ENCODE measurements at regions not wholly inside any gene's neighbourhood (a gene's known extent, or its start where the extent isn't known, plus 50 kb on each side); places are given as distances from the start of the nearest gene placed in this dataset.

DNA sequence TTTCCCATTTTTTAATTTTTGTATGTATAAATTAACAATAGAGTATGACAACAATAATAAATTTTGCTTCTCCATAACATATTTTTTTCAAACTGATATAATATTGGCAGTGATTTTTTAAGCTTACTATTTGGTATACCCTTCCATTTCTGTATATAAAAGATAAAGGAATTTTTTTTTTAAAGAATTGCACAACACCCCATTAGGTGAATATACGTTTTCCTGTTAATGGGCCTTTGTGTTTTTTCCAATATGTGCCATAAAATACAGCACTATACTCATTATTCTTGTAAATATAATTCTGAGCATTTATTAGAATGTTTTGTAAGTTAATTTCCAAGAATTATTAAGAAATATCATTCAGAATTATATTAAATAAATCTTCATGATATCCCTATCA lies 515.2 kb upstream of the RGS18 start:
- H3K36me3 ChIP-seq: no peaks in the 10 kb centered on the region
- H3K27me3 ChIP-seq: no peaks in the 10 kb centered on the region
- no peak overlapping the region for H3K4me3 ChIP-seq
- no peak for TF ChIP-seq POLR2AphosphoS5 (IDR thresholded peaks at IDR 0.05)
- TF ChIP-seq, protein P1, sequence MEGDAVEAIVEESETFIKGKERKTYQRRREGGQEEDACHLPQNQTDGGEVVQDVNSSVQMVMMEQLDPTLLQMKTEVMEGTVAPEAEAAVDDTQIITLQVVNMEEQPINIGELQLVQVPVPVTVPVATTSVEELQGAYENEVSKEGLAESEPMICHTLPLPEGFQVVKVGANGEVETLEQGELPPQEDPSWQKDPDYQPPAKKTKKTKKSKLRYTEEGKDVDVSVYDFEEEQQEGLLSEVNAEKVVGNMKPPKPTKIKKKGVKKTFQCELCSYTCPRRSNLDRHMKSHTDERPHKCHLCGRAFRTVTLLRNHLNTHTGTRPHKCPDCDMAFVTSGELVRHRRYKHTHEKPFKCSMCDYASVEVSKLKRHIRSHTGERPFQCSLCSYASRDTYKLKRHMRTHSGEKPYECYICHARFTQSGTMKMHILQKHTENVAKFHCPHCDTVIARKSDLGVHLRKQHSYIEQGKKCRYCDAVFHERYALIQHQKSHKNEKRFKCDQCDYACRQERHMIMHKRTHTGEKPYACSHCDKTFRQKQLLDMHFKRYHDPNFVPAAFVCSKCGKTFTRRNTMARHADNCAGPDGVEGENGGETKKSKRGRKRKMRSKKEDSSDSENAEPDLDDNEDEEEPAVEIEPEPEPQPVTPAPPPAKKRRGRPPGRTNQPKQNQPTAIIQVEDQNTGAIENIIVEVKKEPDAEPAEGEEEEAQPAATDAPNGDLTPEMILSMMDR (IDR thresholded peaks at IDR 0.05): no peak
- no peak for TF ChIP-seq POLR2A (IDR thresholded peaks at IDR 0.05)
- H3K9me3 ChIP-seq: peaks cover 0 to 5% of the 10 kb centered on the region in 2 donors
- intact Hi-C loops (cut with DNase I; ENCODE audit: low total_unique reads): no loop called here
- no peak overlapping the region for H3K27ac ChIP-seq
- no peaks in the 10 kb centered on the region for H3K4me1 ChIP-seq
- DNase-seq (ENCODE audit: low spot score in 2 of 2): no peak

GRCh38 chr1:191648939-191649338 lies 509.3 kb upstream of the RGS18 start:
- H3K36me3 ChIP-seq: no peaks in the 10 kb centered on the region
- peaks cover 0 to 6% of the 10 kb centered on the region in 2 donors for H3K9me3 ChIP-seq
- H3K27me3 ChIP-seq: no peaks in the 10 kb centered on the region
- H3K27ac ChIP-seq: no peak overlapping the region
- intact Hi-C loops (cut with DNase I; ENCODE audit: low total_unique reads): no loop called here
- H3K4me1 ChIP-seq: no peaks in the 10 kb centered on the region
- DNase-seq (ENCODE audit: low spot score in 2 of 2): no peak
- no peak overlapping the region for H3K4me3 ChIP-seq
- TF ChIP-seq POLR2A (IDR thresholded peaks at IDR 0.05) (no peak), POLR2AphosphoS5 (IDR thresholded peaks at IDR 0.05) (no peak)
- TF ChIP-seq, protein P1 (IDR thresholded peaks at IDR 0.05): no peak

- intact Hi-C loops (cut with DNase I; ENCODE audit: low total_unique reads): no loop called here
- no peak overlapping the region for H3K4me3 ChIP-seq
- no peaks in the 10 kb centered on the region for H3K27me3 ChIP-seq
- H3K9me3 ChIP-seq: no peaks in the 10 kb centered on the region
- no peak overlapping the region for H3K27ac ChIP-seq
- TF ChIP-seq POLR2AphosphoS5 (IDR thresholded peaks at IDR 0.05) (no peak), POLR2A (IDR thresholded peaks at IDR 0.05) (no peak)
- TF ChIP-seq, protein P1 (IDR thresholded peaks at IDR 0.05): no peak
- DNase-seq (ENCODE audit: low spot score in 2 of 2): no peak
- no peaks in the 10 kb centered on the region for H3K36me3 ChIP-seq
- H3K4me1 ChIP-seq: no peaks in the 10 kb centered on the region
Measured at GRCh38 chr1:191662051-191662450, 496.2 kb upstream of the RGS18 start.

- Histone ChIP-seq H3K4me1 (no peaks in the 10 kb centered on the region), H3K27me3 (no peaks in the 10 kb centered on the region), H3K27ac (no peak overlapping the region), H3K36me3 (no peaks in the 10 kb centered on the region), H3K9me3 (no peaks in the 10 kb centered on the region), H3K4me3 (no peak overlapping the region)
- no peak for DNase-seq (ENCODE audit: low spot score in 2 of 2)
- intact Hi-C loops (cut with DNase I; ENCODE audit: low total_unique reads): no loop called here
- TF ChIP-seq POLR2A (IDR thresholded peaks at IDR 0.05): no peak
- TF ChIP-seq, protein P1 (IDR thresholded peaks at IDR 0.05): no peak
- TF ChIP-seq POLR2AphosphoS5 (IDR thresholded peaks at IDR 0.05): no peak
Measured at GRCh38 chr1:191662746-191663145, 495.5 kb upstream of the RGS18 start.

DNA sequence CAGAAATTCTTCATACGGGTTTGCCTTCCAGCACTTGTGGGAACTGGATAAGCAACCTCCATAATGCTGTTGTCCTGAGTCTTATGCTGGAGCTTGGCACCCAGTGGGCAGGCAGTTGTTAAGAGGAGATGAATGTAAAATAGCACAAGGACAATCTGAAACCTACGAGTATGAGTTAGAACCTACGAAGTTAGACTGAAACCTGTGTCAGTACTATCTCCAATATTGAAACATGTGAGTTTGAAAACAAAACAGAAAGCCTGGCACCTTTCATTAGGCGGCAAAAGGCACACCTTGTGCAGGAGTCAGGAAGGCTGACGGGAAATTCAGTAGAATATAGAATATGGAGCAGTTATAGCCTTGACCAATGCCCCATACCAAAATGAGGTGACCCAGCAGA lies 489.7 kb upstream of the RGS18 start:
- TF ChIP-seq, protein P1 (IDR thresholded peaks at IDR 0.05): no peak
- TF ChIP-seq POLR2A (IDR thresholded peaks at IDR 0.05) (no peak), POLR2AphosphoS5 (IDR thresholded peaks at IDR 0.05) (no peak)
- intact Hi-C loops (cut with DNase I; ENCODE audit: low total_unique reads): no loop called here
- H3K27ac ChIP-seq: no peak overlapping the region

More for the DNA sequence above, 489.7 kb upstream of the RGS18 start:
- H3K4me3 ChIP-seq: no peak overlapping the region
- H3K9me3 ChIP-seq: no peaks in the 10 kb centered on the region
- H3K36me3 ChIP-seq: no peaks in the 10 kb centered on the region
- no peak for DNase-seq (ENCODE audit: low spot score in 2 of 2)
- H3K4me1 ChIP-seq: no peaks in the 10 kb centered on the region
- H3K27me3 ChIP-seq: no peaks in the 10 kb centered on the region
